Neural progenitor cell (in vitro differentiated cells): ENCODE measurements at regions not wholly inside any gene's neighbourhood (a gene's known extent, or its start where the extent isn't known, plus 50 kb on each side); places are given as distances from the start of the nearest gene placed in this dataset.

Source experiments
- DNase-seq: peaks from one replicate; pipeline ENCODE4 v3.0.0-alpha.2; 2016; ENCODE audit warnings: low spot score
- H2AFZ ChIP-seq: fragments of 200-600 bp; sonication (generic); replicated peaks from 2 replicates; pipeline ENCODE4 v1.6.1; 2016; ENCODE audit warnings: antibody characterized with exemption
- H3F3A ChIP-seq: fragments of 200-600 bp; sonication (generic); 2 replicates; pipeline ENCODE4 v1.6.1; 2016; ENCODE audit warnings: antibody characterized with exemption, low read depth
- H3K27ac ChIP-seq: fragments of 200-600 bp; sonication (generic); 2 replicates; pipeline ENCODE4 v1.5.1; 2016; ENCODE audit warnings: mild to moderate bottlenecking
- H3K27me3 ChIP-seq: fragments of 200-600 bp; sonication (generic); 2 replicates; pipeline ENCODE4 v1.6.1; 2016; ENCODE audit warnings: mild to moderate bottlenecking, moderate library complexity
- H3K36me3 ChIP-seq: fragments of 200-600 bp; sonication (generic); 2 replicates; pipeline ENCODE4 v1.5.1; 2016
- H3K4me1 ChIP-seq: fragments of 200-600 bp; sonication (generic); 2 replicates; pipeline ENCODE4 v1.6.1; 2016; ENCODE audit warnings: mixed run types
- H3K4me2 ChIP-seq: fragments of 200-600 bp; sonication (generic); 2 replicates; pipeline ENCODE4 v1.6.1; 2016
- H3K4me3 ChIP-seq: fragments of 200-600 bp; sonication (generic); 2 replicates; pipeline ENCODE4 v1.5.1; 2016
- H3K79me2 ChIP-seq: fragments of 200-600 bp; sonication (generic); 2 replicates; pipeline ENCODE4 v1.6.1; 2016; ENCODE audit warnings: low read depth
- H3K9ac ChIP-seq: fragments of 200-600 bp; sonication (generic); 2 replicates; pipeline ENCODE4 v1.6.1; 2016
- H3K9me3 ChIP-seq: fragments of 200-600 bp; sonication (generic); 2 replicates; pipeline ENCODE4 v1.5.1; 2016; ENCODE audit warnings: low read depth
- H4K20me1 ChIP-seq: fragments of 200-600 bp; sonication (generic); 2 replicates; pipeline ENCODE4 v1.6.1; 2016; ENCODE audit warnings: low read depth
- H3K27ac Mint-ChIP-seq: 3 replicates; pipeline ENCODE4 v1.8.0; 2021; ENCODE audit warnings: mixed read lengths
- H3K27me3 Mint-ChIP-seq: 2 replicates; pipeline ENCODE4 v1.8.0; 2022; ENCODE audit warnings: low read depth, mild to moderate bottlenecking, inconsistent platforms, moderate library complexity, mixed read lengths; ENCODE audit not compliant: insufficient read depth
- H3K36me3 Mint-ChIP-seq: 3 replicates; pipeline ENCODE4 v1.8.0; 2021; ENCODE audit warnings: mixed read lengths
- H3K4me1 Mint-ChIP-seq: 3 replicates; pipeline ENCODE4 v1.8.0; 2021; ENCODE audit warnings: mixed read lengths
- H3K4me3 Mint-ChIP-seq: 3 replicates; pipeline ENCODE4 v1.8.0; 2021; ENCODE audit warnings: mild to moderate bottlenecking, moderate library complexity, mixed read lengths
- H3K9me3 Mint-ChIP-seq: 3 replicates; pipeline ENCODE4 v1.8.0; 2020; ENCODE audit warnings: mixed read lengths
- EZH2 ChIP-seq: fragments of 200-600 bp; sonication (generic); IDR thresholded peaks from 2 replicates; pipeline ENCODE4 v1.6.1; 2017; ENCODE audit warnings: antibody characterized with exemption, mild to moderate bottlenecking, moderate library complexity
- EZH2phosphoT487 ChIP-seq: fragments of 200-600 bp; sonication (generic); IDR thresholded peaks from 2 replicates; pipeline ENCODE4 v1.6.1; 2017; ENCODE audit warnings: antibody characterized with exemption
- TF ChIP-seq, protein P1 (sequence below): fragments of 200-600 bp; sonication (generic); IDR thresholded peaks from 2 replicates; pipeline ENCODE4 v1.5.1; 2017; ENCODE audit warnings: antibody characterized with exemption, mild to moderate bottlenecking

DNA sequence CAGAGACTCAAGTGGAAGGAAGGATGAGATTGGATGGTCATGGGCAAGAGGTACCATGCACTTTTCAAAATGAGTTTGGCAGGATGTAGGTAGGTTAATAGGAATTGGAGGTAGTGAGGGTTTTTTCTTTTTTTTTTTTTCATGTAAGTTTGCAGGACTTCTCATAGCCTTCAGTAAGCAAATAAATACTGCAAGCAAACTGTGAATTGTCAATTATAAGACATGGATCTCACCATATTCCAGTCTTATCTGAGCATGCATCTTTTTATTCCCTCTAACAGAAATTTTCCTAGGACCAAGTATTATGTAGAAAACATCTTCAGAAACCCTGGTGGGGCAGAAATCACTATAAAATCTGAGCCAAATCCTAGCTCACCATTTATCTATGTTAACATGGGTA, 584.6 kb upstream of the CDH5 start:
- no peak overlapping the region for H2AFZ ChIP-seq
- H3K9ac ChIP-seq: no peak overlapping the region
- Mint-ChIP-seq H3K4me1 (no peaks in the 10 kb centered on the region), H3K9me3 (peaks cover 14% of the 10 kb centered on the region), H3K4me3 (no peak overlapping the region), H3K36me3 (no peaks in the 10 kb centered on the region), H3K27me3 (peaks cover 8% of the 10 kb centered on the region), H3K27ac (no peak overlapping the region)
- no peaks in the 10 kb centered on the region for H4K20me1 ChIP-seq
- H3K9me3 ChIP-seq: no peaks in the 10 kb centered on the region
- H3K79me2 ChIP-seq: no peaks in the 10 kb centered on the region
- TF ChIP-seq, protein P1, sequence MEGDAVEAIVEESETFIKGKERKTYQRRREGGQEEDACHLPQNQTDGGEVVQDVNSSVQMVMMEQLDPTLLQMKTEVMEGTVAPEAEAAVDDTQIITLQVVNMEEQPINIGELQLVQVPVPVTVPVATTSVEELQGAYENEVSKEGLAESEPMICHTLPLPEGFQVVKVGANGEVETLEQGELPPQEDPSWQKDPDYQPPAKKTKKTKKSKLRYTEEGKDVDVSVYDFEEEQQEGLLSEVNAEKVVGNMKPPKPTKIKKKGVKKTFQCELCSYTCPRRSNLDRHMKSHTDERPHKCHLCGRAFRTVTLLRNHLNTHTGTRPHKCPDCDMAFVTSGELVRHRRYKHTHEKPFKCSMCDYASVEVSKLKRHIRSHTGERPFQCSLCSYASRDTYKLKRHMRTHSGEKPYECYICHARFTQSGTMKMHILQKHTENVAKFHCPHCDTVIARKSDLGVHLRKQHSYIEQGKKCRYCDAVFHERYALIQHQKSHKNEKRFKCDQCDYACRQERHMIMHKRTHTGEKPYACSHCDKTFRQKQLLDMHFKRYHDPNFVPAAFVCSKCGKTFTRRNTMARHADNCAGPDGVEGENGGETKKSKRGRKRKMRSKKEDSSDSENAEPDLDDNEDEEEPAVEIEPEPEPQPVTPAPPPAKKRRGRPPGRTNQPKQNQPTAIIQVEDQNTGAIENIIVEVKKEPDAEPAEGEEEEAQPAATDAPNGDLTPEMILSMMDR: no peak
- TF ChIP-seq EZH2phosphoT487: no peak
- H3K27ac ChIP-seq: no peak overlapping the region
- no peaks in the 10 kb centered on the region for H3K36me3 ChIP-seq
- no peak overlapping the region for H3K4me3 ChIP-seq
- no peak for DNase-seq
- no peaks in the 10 kb centered on the region for H3F3A ChIP-seq
- H3K4me1 ChIP-seq: peaks cover 5% of the 10 kb centered on the region
- no peak overlapping the region for H3K4me2 ChIP-seq
- H3K27me3 ChIP-seq: no peaks in the 10 kb centered on the region

DNA sequence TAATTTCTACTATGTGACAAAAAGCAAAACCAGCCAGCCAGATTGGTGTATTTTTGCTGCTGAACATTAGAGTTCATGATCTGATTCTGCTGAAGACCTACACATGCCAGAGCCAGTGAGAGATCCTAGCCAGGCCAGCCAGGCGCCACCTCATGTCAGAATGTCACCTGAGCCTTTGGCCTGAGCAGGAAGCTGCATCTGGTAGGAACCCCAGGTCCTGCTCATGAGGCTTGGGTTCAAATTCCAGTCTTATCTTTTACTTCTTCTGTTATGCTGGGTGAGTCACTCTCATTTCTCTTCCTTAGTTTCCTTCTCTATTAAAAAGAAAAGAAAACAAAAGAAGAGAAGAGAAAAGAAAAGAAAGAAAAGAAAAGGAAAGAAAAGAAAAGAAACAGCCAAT, 585.1 kb upstream of the CDH5 start:
- Histone ChIP-seq H3K4me1 (peaks cover 5% of the 10 kb centered on the region), H2AFZ (no peak overlapping the region), H3K9me3 (no peaks in the 10 kb centered on the region), H3K36me3 (no peaks in the 10 kb centered on the region), H3F3A (no peaks in the 10 kb centered on the region), H3K27ac (no peak overlapping the region), H4K20me1 (no peaks in the 10 kb centered on the region), H3K4me3 (no peak overlapping the region), H3K9ac (no peak overlapping the region), H3K4me2 (no peak overlapping the region), H3K79me2 (no peaks in the 10 kb centered on the region), H3K27me3 (no peaks in the 10 kb centered on the region)
- Mint-ChIP-seq H3K27me3 (peaks cover 5% of the 10 kb centered on the region), H3K36me3 (no peaks in the 10 kb centered on the region), H3K4me3 (no peak overlapping the region), H3K27ac (no peak overlapping the region), H3K9me3 (peaks cover 14% of the 10 kb centered on the region), H3K4me1 (no peaks in the 10 kb centered on the region)
- no peak for TF ChIP-seq EZH2
- TF ChIP-seq EZH2phosphoT487: no peak
- TF ChIP-seq, protein P1: no peak
- DNase-seq: no peak

DNA sequence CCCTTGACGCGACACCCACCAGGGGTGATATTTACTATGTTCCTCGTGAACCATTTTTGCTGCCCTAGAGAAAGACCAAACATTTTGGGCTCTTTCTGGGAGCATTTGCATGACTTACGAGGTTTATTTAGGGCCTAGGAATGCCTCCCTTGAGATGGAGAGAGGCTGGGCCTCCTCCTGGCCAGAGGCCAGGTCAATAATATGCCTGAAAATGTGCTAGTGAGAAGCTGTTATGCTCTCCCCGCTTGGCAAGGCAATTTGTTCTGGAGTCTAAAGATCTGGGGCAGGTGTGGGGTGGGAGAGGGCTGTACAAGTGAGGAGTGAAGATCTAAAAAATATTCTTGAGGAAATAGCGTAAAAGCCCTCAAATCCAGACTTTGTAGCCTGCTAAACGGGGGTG, 587.3 kb upstream of the CDH5 start:
- TF ChIP-seq EZH2 (no peak), EZH2phosphoT487 (no peak)
- TF ChIP-seq, protein P1: no peak
- no peaks in the 10 kb centered on the region for H4K20me1 ChIP-seq
- H3K4me2 ChIP-seq: no peak overlapping the region
- H3K4me1 Mint-ChIP-seq: no peaks in the 10 kb centered on the region
- no peak overlapping the region for H3K27ac Mint-ChIP-seq
- H3K9me3 ChIP-seq: no peaks in the 10 kb centered on the region
- H3K36me3 ChIP-seq: no peaks in the 10 kb centered on the region
- H3K9me3 Mint-ChIP-seq: peaks cover 20% of the 10 kb centered on the region
- no peak overlapping the region for H3K4me3 Mint-ChIP-seq
- no peak overlapping the region for H2AFZ ChIP-seq
- DNase-seq: no peak
- peaks cover 5% of the 10 kb centered on the region for H3K4me1 ChIP-seq
- H3K79me2 ChIP-seq: no peaks in the 10 kb centered on the region
- H3K36me3 Mint-ChIP-seq: no peaks in the 10 kb centered on the region
- H3K27ac ChIP-seq: no peak overlapping the region
- no peaks in the 10 kb centered on the region for H3F3A ChIP-seq
- H3K27me3 Mint-ChIP-seq: peaks cover 7% of the 10 kb centered on the region
- no peak overlapping the region for H3K4me3 ChIP-seq
- H3K27me3 ChIP-seq: no peaks in the 10 kb centered on the region
- H3K9ac ChIP-seq: no peak overlapping the region
